Muscle layer of duodenum (tissue), 2 donors: ENCODE measurements at regions not wholly inside any gene's neighbourhood (a gene's known extent, or its start where the extent isn't known, plus 50 kb on each side); places are given as distances from the start of the nearest gene placed in this dataset.

ENCODE experiments used
- H3K27ac ChIP-seq: one replicate; pipeline ENCODE4 v1.7.0; 2013; ENCODE audit warnings: mild to moderate bottlenecking, low read length
- H3K27me3 ChIP-seq: one replicate; pipeline ENCODE4 v1.7.0; 2013; ENCODE audit warnings: low read depth, mild to moderate bottlenecking, control low read depth, low read length
- H3K36me3 ChIP-seq, 2 donors: one replicate each; pipeline ENCODE4 v1.7.0; 2013; ENCODE audit warnings: low read length in 2 of 2, control low read depth in 1 of 2, mild to moderate bottlenecking in 1 of 2; ENCODE audit not compliant: insufficient read depth in 2 of 2, control insufficient read depth in 1 of 2
- H3K4me1 ChIP-seq, 2 donors: one replicate each; pipeline ENCODE4 v1.7.0; 2013; ENCODE audit warnings: low read length in 2 of 2, mild to moderate bottlenecking in 2 of 2, control low read depth in 1 of 2, moderate library complexity in 1 of 2; ENCODE audit not compliant: insufficient read depth in 2 of 2, control insufficient read depth in 1 of 2
- H3K4me3 ChIP-seq, 2 donors: one replicate each; pipeline ENCODE4 v1.7.0; 2013; ENCODE audit warnings: low read length in 2 of 2, low read depth in 1 of 2, mild to moderate bottlenecking in 1 of 2
- H3K9me3 ChIP-seq, 2 donors: one replicate each; pipeline ENCODE4 v1.7.0; 2013; ENCODE audit warnings: low read length in 2 of 2, control low read depth in 1 of 2, mild to moderate bottlenecking in 1 of 2; ENCODE audit not compliant: control insufficient read depth in 1 of 2
- donor health status: healthy.

DNA sequence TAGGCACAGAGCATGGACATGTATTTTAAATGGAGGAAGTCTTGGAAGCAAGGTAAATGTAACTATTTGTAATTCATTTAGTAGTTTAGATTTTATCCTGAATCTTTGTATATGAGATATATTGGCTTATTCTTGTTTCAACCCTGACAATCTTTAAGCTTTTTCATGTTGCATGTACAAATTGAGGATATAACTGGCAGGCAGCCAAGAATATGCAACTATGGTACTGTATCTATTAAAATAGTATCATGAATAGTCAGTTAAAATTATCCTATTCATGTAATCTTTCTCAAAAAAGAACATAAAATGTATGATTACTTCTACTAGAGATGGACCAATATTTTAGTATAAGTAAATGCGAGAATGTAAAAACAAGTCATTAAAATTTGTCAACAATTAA, 1141.5 kb downstream of the PCDH18 start:
- Histone ChIP-seq H3K27me3 (no peaks in the 10 kb centered on the region), H3K27ac (no peak overlapping the region), H3K4me3 (no peak overlapping the region), H3K9me3 (no peaks in the 10 kb centered on the region), H3K36me3 (no peaks in the 10 kb centered on the region), H3K4me1 (no peaks in the 10 kb centered on the region)

DNA sequence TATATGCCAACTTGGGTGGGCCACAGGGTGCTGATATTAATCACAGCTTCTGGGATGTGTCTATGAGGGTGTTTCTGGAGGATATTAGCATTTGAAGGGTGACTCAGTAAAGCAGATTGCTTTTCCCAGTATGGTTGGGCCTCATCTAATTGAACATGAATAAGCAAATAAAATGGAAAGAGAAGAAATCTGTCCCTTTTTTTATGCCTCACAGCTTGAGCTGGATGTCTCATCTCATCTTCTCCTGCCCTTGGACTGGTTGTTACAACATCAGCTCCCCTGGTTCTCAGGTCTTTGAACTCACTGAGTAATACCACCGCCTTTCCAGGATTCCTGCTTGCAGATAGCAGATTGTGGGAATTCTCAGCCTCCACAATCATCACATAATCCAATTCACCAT, 1149.2 kb downstream of the PCDH18 start:
- Histone ChIP-seq H3K4me1 (no peaks in the 10 kb centered on the region), H3K27me3 (no peaks in the 10 kb centered on the region), H3K27ac (no peak overlapping the region), H3K36me3 (no peaks in the 10 kb centered on the region), H3K4me3 (no peak overlapping the region), H3K9me3 (no peaks in the 10 kb centered on the region)

DNA sequence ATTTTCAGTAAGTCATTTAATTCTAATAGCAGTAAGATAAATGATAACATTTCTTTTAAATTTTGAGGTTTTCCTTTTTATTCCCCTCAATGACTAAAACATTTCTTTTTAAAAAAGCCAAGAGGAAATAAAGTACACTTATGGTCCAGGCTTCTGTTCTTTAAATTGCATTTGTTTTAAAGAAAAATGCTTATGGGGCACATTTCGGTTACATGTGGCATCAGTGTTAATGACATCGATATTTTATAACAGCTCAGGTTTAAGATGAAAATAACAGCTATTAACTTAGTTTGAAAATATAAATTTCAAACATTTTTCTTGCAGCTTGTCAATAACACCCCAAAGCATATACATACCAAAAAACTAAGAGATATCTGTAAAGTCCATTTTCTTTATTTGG, 1161.1 kb downstream of the PCDH18 start:
- H3K27ac ChIP-seq: no peak overlapping the region
- H3K4me3 ChIP-seq: no peak overlapping the region
- H3K36me3 ChIP-seq: no peaks in the 10 kb centered on the region
- no peaks in the 10 kb centered on the region for H3K27me3 ChIP-seq
- H3K9me3 ChIP-seq: no peaks in the 10 kb centered on the region
- H3K4me1 ChIP-seq: no peaks in the 10 kb centered on the region

DNA sequence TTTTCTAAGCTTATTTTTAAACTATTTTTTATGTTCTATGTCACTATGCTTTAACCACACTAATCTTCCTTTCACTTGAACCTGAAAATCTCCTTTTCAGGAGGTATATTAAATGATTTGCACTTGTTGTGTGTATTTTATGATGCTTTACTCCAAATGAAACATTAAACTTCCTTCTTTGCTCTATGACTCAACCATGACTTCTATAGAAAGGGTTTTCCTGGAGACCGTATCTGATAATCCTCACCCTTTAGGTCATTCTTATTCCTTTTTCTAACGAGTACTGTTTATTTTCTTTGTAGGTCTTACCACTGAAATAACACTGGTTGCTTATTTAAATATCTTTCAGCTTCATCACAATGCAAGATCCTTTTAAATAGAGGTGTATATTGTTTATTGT, 1163.2 kb downstream of the PCDH18 start:
- Histone ChIP-seq H3K27me3 (no peaks in the 10 kb centered on the region), H3K27ac (no peak overlapping the region), H3K36me3 (no peaks in the 10 kb centered on the region), H3K9me3 (no peaks in the 10 kb centered on the region), H3K4me3 (no peak overlapping the region), H3K4me1 (no peaks in the 10 kb centered on the region)

DNA sequence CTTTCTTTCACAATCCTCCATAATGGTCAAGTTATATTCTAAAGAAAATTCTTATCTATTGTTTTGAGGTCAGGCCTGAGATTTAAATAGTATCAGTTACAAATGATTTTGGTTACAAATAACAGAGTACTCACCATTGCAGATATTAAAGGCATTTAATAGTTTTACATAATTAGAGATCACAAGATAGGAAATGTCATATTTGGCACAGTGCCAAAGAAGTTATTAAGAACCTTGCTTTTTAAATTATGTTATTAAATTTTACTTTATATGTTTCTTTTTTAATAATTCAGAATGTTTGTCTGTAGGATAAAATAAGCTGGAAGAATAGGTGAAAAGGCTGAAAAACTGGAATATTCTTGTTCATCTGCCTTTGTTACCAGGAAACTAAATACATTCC, 1174.7 kb downstream of the PCDH18 start:
- Histone ChIP-seq H3K4me1 (no peaks in the 10 kb centered on the region), H3K27me3 (no peaks in the 10 kb centered on the region), H3K36me3 (no peaks in the 10 kb centered on the region), H3K4me3 (no peak overlapping the region), H3K9me3 (no peaks in the 10 kb centered on the region), H3K27ac (no peak overlapping the region)

DNA sequence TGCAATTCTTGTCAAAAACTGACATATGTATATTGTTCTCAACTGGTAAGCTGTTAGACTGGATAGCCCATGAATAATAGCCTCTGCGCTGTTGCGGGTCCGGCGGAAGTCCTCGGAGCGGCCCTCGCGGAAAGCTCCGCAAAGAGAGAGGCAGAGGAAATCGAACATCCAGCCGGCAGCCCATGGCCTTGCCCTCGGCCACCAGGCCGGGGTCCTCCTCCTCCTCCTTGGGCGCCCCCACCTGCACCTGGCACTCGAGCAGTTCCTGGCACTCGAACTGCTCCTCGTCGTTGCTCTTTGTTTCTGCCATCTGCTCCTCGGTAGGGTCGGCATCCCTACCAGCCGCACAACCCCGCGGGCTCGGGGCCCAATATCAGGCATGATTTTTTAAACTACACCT, 1176.3 kb downstream of the PCDH18 start:
- H3K4me3 ChIP-seq: no peak overlapping the region
- no peaks in the 10 kb centered on the region for H3K36me3 ChIP-seq
- no peaks in the 10 kb centered on the region for H3K9me3 ChIP-seq
- H3K4me1 ChIP-seq: no peaks in the 10 kb centered on the region
- H3K27ac ChIP-seq: no peak overlapping the region
- H3K27me3 ChIP-seq: no peaks in the 10 kb centered on the region

DNA sequence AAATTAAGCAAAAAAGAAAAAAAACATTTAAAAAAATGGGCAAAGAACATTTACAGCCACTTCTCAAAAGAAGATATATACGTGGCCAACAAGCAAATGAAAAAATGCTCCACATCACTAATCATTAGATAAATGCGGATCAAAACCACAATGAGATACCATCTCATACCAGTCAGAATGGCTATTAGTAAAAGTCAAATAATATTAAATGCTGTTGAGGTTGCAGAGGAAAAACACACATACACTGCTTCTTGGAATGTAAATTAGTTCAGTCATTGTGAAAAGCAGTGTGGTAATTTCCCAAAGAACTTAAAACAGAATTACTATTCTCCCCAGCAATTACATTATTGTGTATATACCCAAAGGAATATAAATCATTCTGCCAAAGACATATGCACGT, 1189.0 kb downstream of the PCDH18 start:
- Histone ChIP-seq H3K27me3 (no peaks in the 10 kb centered on the region), H3K27ac (no peak overlapping the region), H3K4me3 (no peak overlapping the region), H3K9me3 (no peaks in the 10 kb centered on the region), H3K36me3 (no peaks in the 10 kb centered on the region), H3K4me1 (no peaks in the 10 kb centered on the region)

DNA sequence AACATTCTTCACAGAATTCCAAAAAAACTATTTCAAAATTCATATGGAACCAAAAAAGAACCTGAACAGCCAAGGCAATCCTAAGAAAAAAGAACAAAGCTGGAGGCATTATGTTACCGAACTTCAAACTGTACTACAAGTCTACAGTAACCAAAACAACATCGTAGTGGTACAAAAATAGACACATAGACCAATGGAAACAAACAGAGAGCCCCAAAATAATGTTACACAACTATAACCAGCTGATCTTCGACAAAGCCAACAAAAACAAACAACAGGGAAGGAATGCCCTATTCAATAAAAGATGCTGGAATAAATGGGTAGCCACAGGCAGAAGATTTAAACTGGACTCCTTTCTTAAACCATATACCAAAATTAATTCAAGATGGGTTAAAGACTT, 1189.6 kb downstream of the PCDH18 start:
- H3K36me3 ChIP-seq: no peaks in the 10 kb centered on the region
- no peak overlapping the region for H3K4me3 ChIP-seq
- H3K9me3 ChIP-seq: no peaks in the 10 kb centered on the region
- H3K27ac ChIP-seq: no peak overlapping the region
- H3K4me1 ChIP-seq: no peaks in the 10 kb centered on the region
- H3K27me3 ChIP-seq: no peaks in the 10 kb centered on the region

DNA sequence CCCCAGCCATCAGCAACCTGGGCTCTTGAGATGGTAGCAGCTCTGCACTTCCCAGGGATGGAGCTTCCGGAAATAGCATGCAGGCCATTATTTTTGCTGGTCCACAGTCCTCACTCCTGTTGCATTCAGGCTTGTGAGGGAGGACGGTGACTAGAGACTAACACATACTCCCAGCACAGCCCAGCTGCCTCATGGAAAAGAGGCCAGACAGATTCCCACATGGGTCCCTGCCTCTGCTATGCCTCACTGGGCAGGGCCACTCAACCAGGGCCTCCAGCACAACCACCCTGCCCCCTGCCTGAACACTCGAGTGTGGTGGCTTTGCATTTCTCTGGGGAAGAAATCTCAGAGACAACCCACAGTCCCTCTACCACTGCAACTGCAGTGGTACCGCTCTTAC, 1195.1 kb downstream of the PCDH18 start:
- no peaks in the 10 kb centered on the region for H3K4me1 ChIP-seq
- no peaks in the 10 kb centered on the region for H3K36me3 ChIP-seq
- H3K4me3 ChIP-seq: no peak overlapping the region
- no peaks in the 10 kb centered on the region for H3K27me3 ChIP-seq
- H3K27ac ChIP-seq: no peak overlapping the region
- H3K9me3 ChIP-seq: no peaks in the 10 kb centered on the region

DNA sequence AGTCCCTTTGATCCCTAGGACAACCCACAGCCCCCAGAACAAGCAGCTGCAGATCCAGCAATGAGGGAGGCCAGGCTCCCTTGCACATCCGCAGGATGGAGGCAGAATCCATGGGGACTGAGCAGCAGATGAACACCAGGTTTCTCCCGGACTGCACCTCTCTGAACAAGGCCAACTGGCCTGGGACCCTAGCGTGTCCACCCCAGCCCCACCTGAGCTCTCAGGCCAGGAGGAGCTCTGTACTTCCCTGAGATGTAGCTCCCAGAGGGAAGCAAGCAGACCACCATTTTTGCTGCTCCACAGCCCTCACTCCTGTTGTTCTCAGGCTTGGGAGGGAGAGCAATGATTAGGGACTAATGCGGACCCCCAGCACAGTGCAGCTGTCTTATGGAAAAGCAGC, 1195.8 kb downstream of the PCDH18 start:
- Histone ChIP-seq H3K4me3 (no peak overlapping the region), H3K4me1 (no peaks in the 10 kb centered on the region), H3K9me3 (no peaks in the 10 kb centered on the region), H3K27ac (no peak overlapping the region), H3K27me3 (no peaks in the 10 kb centered on the region), H3K36me3 (no peaks in the 10 kb centered on the region)

DNA sequence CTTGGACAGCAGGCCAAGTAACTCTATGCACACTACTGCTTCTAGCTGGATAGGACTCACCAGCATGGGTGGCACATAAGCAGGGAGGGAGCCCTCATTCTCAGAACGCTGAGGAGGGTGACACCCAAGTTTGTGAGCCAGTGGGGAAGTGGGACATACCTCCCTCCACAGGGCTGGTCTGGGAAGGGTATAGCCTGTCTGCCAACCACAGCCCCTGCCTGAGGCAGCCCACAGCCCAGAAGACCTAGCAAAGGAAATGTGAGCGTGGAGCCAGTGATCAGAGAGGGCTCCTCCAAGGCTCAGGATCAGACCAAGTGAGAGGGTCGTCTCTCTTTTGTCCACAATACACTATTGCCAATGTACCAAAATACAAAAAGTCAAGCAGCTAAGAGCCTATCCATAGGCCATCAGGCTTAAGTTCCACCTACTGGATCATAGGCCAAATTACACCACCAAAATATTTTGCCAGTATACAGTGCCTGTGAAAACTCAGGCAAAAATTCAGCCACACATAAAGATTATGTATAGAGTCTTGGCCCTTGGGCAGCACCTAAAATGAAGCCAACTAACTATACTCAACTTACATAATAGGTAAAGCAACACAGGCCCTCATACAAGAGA, 1203.1 kb downstream of the PCDH18 start:
- no peak overlapping the region for H3K27ac ChIP-seq
- H3K27me3 ChIP-seq: no peaks in the 10 kb centered on the region
- H3K4me1 ChIP-seq: no peaks in the 10 kb centered on the region
- no peak overlapping the region for H3K4me3 ChIP-seq
- H3K36me3 ChIP-seq: no peaks in the 10 kb centered on the region
- H3K9me3 ChIP-seq: no peaks in the 10 kb centered on the region

DNA sequence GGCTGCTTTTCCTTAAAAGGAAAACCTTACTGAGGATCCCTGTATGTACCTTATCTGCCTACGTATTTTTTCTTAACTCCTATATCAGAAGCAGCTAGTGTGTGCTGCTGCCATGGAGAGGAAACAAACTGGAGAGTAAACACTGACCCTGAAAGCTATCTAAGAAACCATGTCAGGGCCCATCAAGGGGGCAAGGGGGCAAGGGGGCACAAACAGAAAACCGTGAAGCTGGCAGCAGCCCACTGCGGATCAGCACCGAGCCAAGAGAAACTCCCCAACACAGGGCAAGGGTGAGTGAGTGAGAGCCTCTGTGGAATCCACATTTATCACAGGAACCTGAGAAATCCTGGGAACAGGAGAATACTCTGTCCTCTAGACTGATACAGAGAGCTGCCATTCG, 1204.2 kb downstream of the PCDH18 start:
- Histone ChIP-seq H3K27ac (no peak overlapping the region), H3K4me3 (no peak overlapping the region)

More for the DNA sequence above, 1204.2 kb downstream of the PCDH18 start:
- H3K27me3 ChIP-seq: no peaks in the 10 kb centered on the region
- H3K4me1 ChIP-seq: no peaks in the 10 kb centered on the region
- no peaks in the 10 kb centered on the region for H3K36me3 ChIP-seq
- H3K9me3 ChIP-seq: no peaks in the 10 kb centered on the region
